MM.1S (cell line): ENCODE measurements at regions not wholly inside any gene's neighbourhood (a gene's known extent, or its start where the extent isn't known, plus 50 kb on each side); places are given as distances from the start of the nearest gene placed in this dataset.
A peak's percentile ranks its signal among the peaks of the same experiment; 100 is the strongest.
"Not testable (repeated sequence)": the region's sequence is repeated elsewhere in the genome, so short reads cannot be mapped to it uniquely, and the experiment has no call there.

Experiments used
- DNase-seq: peaks from one replicate; pipeline ENCODE4 v3.0.0-alpha.2; 2015
- H2AFZ ChIP-seq: fragments of 300-600 bp; sonication (generic); 2 replicates; pipeline ENCODE4 v1.6.0; 2016; ENCODE audit warnings: antibody characterized with exemption, low read length
- H3F3A ChIP-seq: fragments of 300-600 bp; sonication (generic); 2 replicates; pipeline ENCODE4 v1.6.1; 2016; ENCODE audit warnings: mild to moderate bottlenecking, antibody characterized with exemption, low read length, moderate library complexity, mixed read lengths; ENCODE audit not compliant: insufficient read depth
- H3K27ac ChIP-seq: fragments of 300-600 bp; sonication (generic); 2 replicates; pipeline ENCODE4 v1.5.1; 2016; ENCODE audit warnings: mild to moderate bottlenecking, low read length
- H3K27me3 ChIP-seq: fragments of 300-600 bp; sonication (generic); replicated peaks from 2 replicates; pipeline ENCODE4 v1.6.0; 2016; ENCODE audit warnings: low read length; ENCODE audit not compliant: insufficient read depth
- H3K36me3 ChIP-seq: fragments of 300-600 bp; sonication (generic); replicated peaks from 2 replicates; pipeline ENCODE4 v1.6.1; 2016; ENCODE audit warnings: mild to moderate bottlenecking, low read length, mixed read lengths; ENCODE audit not compliant: insufficient read depth
- H3K4me1 ChIP-seq: fragments of 300-600 bp; sonication (generic); 2 replicates; pipeline ENCODE4 v1.6.1; 2016; ENCODE audit warnings: low read length, mixed read lengths
- H3K4me2 ChIP-seq: fragments of 300-600 bp; sonication (generic); 2 replicates; pipeline ENCODE4 v1.6.0; 2016; ENCODE audit warnings: low read depth, low read length
- H3K4me3 ChIP-seq: fragments of 300-600 bp; sonication (generic); 2 replicates; pipeline ENCODE4 v1.5.1; 2016; ENCODE audit warnings: low read length, mixed read lengths
- H3K79me2 ChIP-seq: fragments of 300-600 bp; sonication (generic); 2 replicates; pipeline ENCODE4 v1.6.1; 2016; ENCODE audit warnings: mixed run types, low read length, mixed read lengths
- H3K9ac ChIP-seq: fragments of 300-600 bp; sonication (generic); 2 replicates; pipeline ENCODE4 v1.6.1; 2016; ENCODE audit warnings: low read length, mixed read lengths
- H3K9me2 ChIP-seq: fragments of 300-600 bp; sonication (generic); replicated peaks from 2 replicates; pipeline ENCODE4 v1.6.1; 2016; ENCODE audit warnings: mild to moderate bottlenecking, low read length, mixed read lengths; ENCODE audit not compliant: insufficient read depth
- H3K9me3 ChIP-seq: fragments of 300-600 bp; sonication (generic); replicated peaks from 2 replicates; pipeline ENCODE4 v1.6.1; 2016; ENCODE audit warnings: mild to moderate bottlenecking, low read length, mixed read lengths; ENCODE audit not compliant: insufficient read depth
- H4K20me1 ChIP-seq: fragments of 300-600 bp; sonication (generic); 2 replicates; pipeline ENCODE4 v1.6.1; 2016; ENCODE audit warnings: mild to moderate bottlenecking, low read length, moderate library complexity, mixed read lengths; ENCODE audit not compliant: insufficient read depth
- CTCF ChIP-seq: fragments of 300-600 bp; sonication (generic); IDR thresholded peaks from 2 replicates; pipeline ENCODE4 v1.5.1; 2016; ENCODE audit warnings: antibody characterized with exemption, low read length, mixed read lengths
- EZH2 ChIP-seq: fragments of 300-600 bp; sonication (generic); optimal IDR thresholded peaks from 2 replicates; pipeline ENCODE3; 2017; ENCODE audit warnings: low read depth, mild to moderate bottlenecking, antibody characterized with exemption, low read length, mixed read lengths
- EZH2phosphoT487 ChIP-seq: fragments of 300-600 bp; sonication (generic); IDR thresholded peaks from 2 replicates; pipeline ENCODE4 v1.6.1; 2018; ENCODE audit warnings: antibody characterized with exemption, low read length

DNA sequence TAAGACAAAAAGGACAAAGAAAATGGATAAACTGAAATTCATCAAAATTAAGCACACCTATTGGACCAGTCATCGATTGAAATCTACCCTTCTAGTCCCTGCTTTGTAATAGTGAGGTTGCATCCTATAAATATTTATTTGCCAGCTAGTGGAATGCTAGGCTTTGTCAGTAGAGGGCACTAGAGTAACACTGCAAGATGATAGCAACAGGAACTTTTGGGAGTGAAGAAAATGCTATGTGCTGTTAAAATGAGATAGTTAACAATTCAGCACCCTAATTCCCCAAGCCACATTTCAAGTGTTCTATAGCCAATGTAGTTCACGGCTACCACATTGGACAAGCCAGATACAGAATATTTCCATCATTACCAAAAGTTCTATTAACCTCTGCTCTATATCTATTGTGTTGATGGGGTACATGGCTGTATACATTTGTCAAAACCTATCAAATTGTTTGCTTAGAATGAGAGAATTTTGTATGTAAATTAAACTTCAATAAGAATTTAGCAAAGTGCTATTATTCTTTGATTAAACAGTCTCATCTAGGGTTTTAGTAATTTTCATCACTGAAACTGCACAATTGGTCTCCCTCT is 69.8 kb downstream of the LSMEM1 start:
- H4K20me1 ChIP-seq = no peaks in the 10 kb centered on the region
- no peaks in the 10 kb centered on the region for H3K36me3 ChIP-seq
- no peak for TF ChIP-seq EZH2
- TF ChIP-seq CTCF = peak; percentile 99
- peak; percentile 82 for DNase-seq
- H3K4me2 ChIP-seq = no peak overlapping the region
- no peak overlapping the region for H3K9ac ChIP-seq
- H3K9me3 ChIP-seq = no peaks in the 10 kb centered on the region
- H3K9me2 ChIP-seq = no peaks in the 10 kb centered on the region
- H3K4me3 ChIP-seq = no peak overlapping the region
- H3K27ac ChIP-seq = no peak overlapping the region
- no peaks in the 10 kb centered on the region for H3K27me3 ChIP-seq
- no peaks in the 10 kb centered on the region for H3F3A ChIP-seq
- H3K4me1 ChIP-seq = no peaks in the 10 kb centered on the region
- no peaks in the 10 kb centered on the region for H3K79me2 ChIP-seq
- no peak overlapping the region for H2AFZ ChIP-seq

GRCh38 chr7:112551521-112551920 is 70.7 kb downstream of the LSMEM1 start:
- not testable (repeated sequence) for H3F3A ChIP-seq, H3K4me1 ChIP-seq, H3K9me2 ChIP-seq, H2AFZ ChIP-seq, H3K4me3 ChIP-seq, H3K9ac ChIP-seq, DNase-seq, H3K27ac ChIP-seq, H3K36me3 ChIP-seq, H3K79me2 ChIP-seq, H3K4me2 ChIP-seq, H3K9me3 ChIP-seq, H4K20me1 ChIP-seq, H3K27me3 ChIP-seq

- no peak for DNase-seq
- H3K36me3 ChIP-seq = no peaks in the 10 kb centered on the region
- TF ChIP-seq EZH2 (no peak), CTCF (peak; percentile 27; the same call in 1 of the 2 replicates), EZH2phosphoT487 (no peak)
- no peaks in the 10 kb centered on the region for H3K27me3 ChIP-seq
- no peaks in the 10 kb centered on the region for H3K9me2 ChIP-seq
- no peak overlapping the region for H3K4me3 ChIP-seq
- peaks cover 9% of the 10 kb centered on the region for H3F3A ChIP-seq
- H3K9me3 ChIP-seq = no peaks in the 10 kb centered on the region
- no peak overlapping the region for H2AFZ ChIP-seq
- no peak overlapping the region for H3K4me2 ChIP-seq
- H3K4me1 ChIP-seq = peaks cover 9% of the 10 kb centered on the region
- H3K79me2 ChIP-seq = no peaks in the 10 kb centered on the region
- no peaks in the 10 kb centered on the region for H4K20me1 ChIP-seq
- H3K9ac ChIP-seq = no peak overlapping the region
- H3K27ac ChIP-seq = no peak overlapping the region
These were observed 73.8 kb downstream of the LSMEM1 start for GRCh38 chr7:112554591-112554990.

DNA sequence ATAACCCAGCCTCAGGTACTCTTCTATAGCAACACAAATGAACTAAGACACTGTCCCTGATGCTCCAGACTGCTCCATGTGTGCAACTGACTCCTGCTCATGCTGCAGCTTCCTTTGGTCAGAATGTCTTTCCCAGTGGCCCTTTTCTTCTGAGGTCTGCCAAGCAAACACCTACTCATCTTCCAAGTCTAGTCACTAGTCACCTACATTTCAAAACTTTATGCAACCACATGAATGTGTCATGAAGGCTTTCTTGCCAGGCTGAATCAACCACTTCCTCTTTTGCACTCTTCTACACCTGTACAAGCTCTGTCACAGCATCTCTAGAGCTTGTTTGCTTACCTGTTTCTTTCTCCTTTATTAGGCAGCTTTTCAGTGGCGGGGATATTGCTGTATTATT is 75.8 kb downstream of the LSMEM1 start:
- no peaks in the 10 kb centered on the region for H3K36me3 ChIP-seq
- H2AFZ ChIP-seq = no peak overlapping the region; the same call in 1 of the 2 replicates
- H3K9me3 ChIP-seq = no peaks in the 10 kb centered on the region
- H3K4me2 ChIP-seq = no peak overlapping the region
- peak overlapping the region; percentile 26; the same call in 1 of the 2 replicates for H3K27ac ChIP-seq
- TF ChIP-seq EZH2phosphoT487 (no peak), EZH2 (no peak), CTCF (no peak)
- no peaks in the 10 kb centered on the region for H3K79me2 ChIP-seq
- H3K4me1 ChIP-seq = peaks cover 9% of the 10 kb centered on the region
- no peaks in the 10 kb centered on the region for H3K27me3 ChIP-seq
- no peak overlapping the region for H3K4me3 ChIP-seq
- DNase-seq = peak; percentile 89
- no peaks in the 10 kb centered on the region for H3K9me2 ChIP-seq
- H4K20me1 ChIP-seq = no peaks in the 10 kb centered on the region
- no peak overlapping the region for H3K9ac ChIP-seq
- peaks cover 9% of the 10 kb centered on the region for H3F3A ChIP-seq
